Trophoblast cell (in vitro differentiated cells and primary cell): ENCODE measurements at regions not wholly inside any gene's neighbourhood (a gene's known extent, or its start where the extent isn't known, plus 50 kb on each side); places are given as distances from the start of the nearest gene placed in this dataset.

Source experiments
- DNase-seq, 2 donors: peaks; one replicate each; pipeline ENCODE4 v3.0.0-alpha.2; 2016
- H2AFZ ChIP-seq: 2 replicates; pipeline ENCODE4 v1.6.1; 2013; ENCODE audit warnings: low read length, moderate library complexity, mild to moderate bottlenecking; ENCODE audit not compliant: insufficient read depth, poor library complexity
- H2AK5ac ChIP-seq: 2 replicates; pipeline ENCODE4 v1.6.1; 2013; ENCODE audit warnings: mild to moderate bottlenecking, low read length
- H2BK120ac ChIP-seq: 2 replicates; pipeline ENCODE4 v1.6.1; 2013; ENCODE audit warnings: low read length, mild to moderate bottlenecking, moderate library complexity; ENCODE audit not compliant: insufficient read depth, poor library complexity
- H2BK12ac ChIP-seq: 2 replicates; pipeline ENCODE4 v1.6.1; 2013; ENCODE audit warnings: mild to moderate bottlenecking, low read length, moderate library complexity
- H2BK5ac ChIP-seq: 2 replicates; pipeline ENCODE4 v1.6.1; 2013; ENCODE audit warnings: low read length, low read depth, moderate library complexity, mild to moderate bottlenecking; ENCODE audit not compliant: poor library complexity
- H3K14ac ChIP-seq: 2 replicates; pipeline ENCODE4 v1.6.1; 2013; ENCODE audit warnings: mild to moderate bottlenecking, low read length
- H3K18ac ChIP-seq: 2 replicates; pipeline ENCODE4 v1.6.1; 2013; ENCODE audit warnings: mild to moderate bottlenecking, low read length
- H3K23ac ChIP-seq: 2 replicates; pipeline ENCODE4 v1.6.1; 2013; ENCODE audit warnings: low read length
- H3K27ac ChIP-seq: 2 replicates; pipeline ENCODE4 v1.5.1; 2013; ENCODE audit warnings: low read depth, mild to moderate bottlenecking, inconsistent platforms, low read length, moderate library complexity
- H3K27me3 ChIP-seq: 2 replicates; pipeline ENCODE4 v1.6.1; 2013; ENCODE audit warnings: inconsistent platforms, mild to moderate bottlenecking, low read length, moderate library complexity; ENCODE audit not compliant: insufficient read depth
- H3K36me3 ChIP-seq, 2 experiments: 1 replicate in 1 of 2; 2 replicates in 1 of 2; pipeline ENCODE4 v1.6.1; 2013; ENCODE audit warnings: low read length in 2 of 2, mild to moderate bottlenecking in 2 of 2, moderate library complexity in 1 of 2; ENCODE audit not compliant: insufficient read depth in 2 of 2, control insufficient read depth in 1 of 2
- H3K4ac ChIP-seq: 2 replicates; pipeline ENCODE4 v1.6.1; 2013; ENCODE audit warnings: low read depth, mild to moderate bottlenecking, low read length, moderate library complexity
- H3K4me1 ChIP-seq, 2 experiments: 1 replicate in 1 of 2; 2 replicates in 1 of 2; pipeline ENCODE4 v1.6.1; 2013; ENCODE audit warnings: low read length in 2 of 2, mild to moderate bottlenecking in 2 of 2, moderate library complexity in 1 of 2; ENCODE audit not compliant: insufficient read depth in 2 of 2, control insufficient read depth in 1 of 2
- H3K4me2 ChIP-seq: 2 replicates; pipeline ENCODE4 v1.6.1; 2013; ENCODE audit warnings: inconsistent platforms, mild to moderate bottlenecking, low read length, moderate library complexity
- H3K4me3 ChIP-seq: 2 replicates; pipeline ENCODE4 v1.5.1; 2013; ENCODE audit warnings: mild to moderate bottlenecking, low read depth, low read length, inconsistent platforms
- H3K79me1 ChIP-seq: one replicate; pipeline ENCODE4 v1.6.1; 2013; ENCODE audit warnings: low read length
- H3K79me2 ChIP-seq: 2 replicates; pipeline ENCODE4 v1.6.1; 2013; ENCODE audit warnings: low read length, mild to moderate bottlenecking; ENCODE audit not compliant: control insufficient read depth, insufficient read depth, poor library complexity
- H3K9ac ChIP-seq: 2 replicates; pipeline ENCODE4 v1.6.1; 2013; ENCODE audit warnings: mild to moderate bottlenecking, low read length
- H3K9me3 ChIP-seq: 2 replicates; pipeline ENCODE4 v1.6.1; 2013; ENCODE audit warnings: low read depth, mild to moderate bottlenecking, control low read depth, inconsistent platforms, low read length; ENCODE audit not compliant: insufficient read depth
- H4K12ac ChIP-seq: 2 replicates; pipeline ENCODE4 v1.6.1; 2013; ENCODE audit warnings: low read depth, mild to moderate bottlenecking, low read length, moderate library complexity
- H4K8ac ChIP-seq: 2 replicates; pipeline ENCODE4 v1.6.1; 2013; ENCODE audit warnings: low read depth, mild to moderate bottlenecking, low read length, moderate library complexity
- H4K91ac ChIP-seq: one replicate; pipeline ENCODE4 v1.6.1; 2013; ENCODE audit warnings: low read depth, mild to moderate bottlenecking, low read length, moderate library complexity
- WGBS: extraction: QIAGEN DNeasy Blood & Tissue Kit; methylation state at CpG from one replicate; pipeline ENCODE4 v1.1.7; 2013; ENCODE audit warnings: missing lambda C conversion rate; ENCODE audit not compliant: insufficient read length, insufficient coverage; ENCODE audit errors: extremely low coverage; 5-methylcytosine and 5-hydroxymethylcytosine counted together

GRCh38 chr10:70990681-70991080 lies 102.3 kb upstream of the PCBD1 start:
- Histone ChIP-seq H2AFZ (no peak overlapping the region), H3K9me3 (no peaks in the 10 kb centered on the region)

GRCh38 chr10:70991140-70992124 lies 103.1 kb upstream of the PCBD1 start:
- no peaks in the 10 kb centered on the region for H3K79me1 ChIP-seq

More at GRCh38 chr10:70990681-70991080, 102.3 kb upstream of the PCBD1 start:
- H3K4me3 ChIP-seq = no peak overlapping the region
- no peak overlapping the region for H3K4me2 ChIP-seq
- no peak overlapping the region for H3K23ac ChIP-seq
- WGBS = no CpG with 5 or more reads among the region's 6 CpGs
- H2AK5ac ChIP-seq = no peak overlapping the region
- H2BK120ac ChIP-seq = no peak overlapping the region
- no peaks in the 10 kb centered on the region for H3K79me2 ChIP-seq
- H2BK5ac ChIP-seq = no peak overlapping the region
- H3K9ac ChIP-seq = no peak overlapping the region
- no peak overlapping the region for H3K18ac ChIP-seq
- no peak overlapping the region for H3K27ac ChIP-seq
- H3K36me3 ChIP-seq = no peaks in the 10 kb centered on the region
- no peak overlapping the region for H4K12ac ChIP-seq
- H4K8ac ChIP-seq = no peak overlapping the region
- H3K4ac ChIP-seq = no peak overlapping the region
- no peak overlapping the region for H4K91ac ChIP-seq
- no peak overlapping the region for H3K14ac ChIP-seq
- no peak for DNase-seq
- H3K4me1 ChIP-seq = peaks cover 4 to 9% of the 10 kb centered on the region in 2 experiments
- peaks cover 2% of the 10 kb centered on the region for H3K79me1 ChIP-seq
- no peak overlapping the region for H2BK12ac ChIP-seq
- no peaks in the 10 kb centered on the region for H3K27me3 ChIP-seq

GRCh38 chr10:70992436-70992835 lies 104.1 kb upstream of the PCBD1 start:
- H3K9me3 ChIP-seq = no peaks in the 10 kb centered on the region
- WGBS = no CpG with 5 or more reads among the region's 8 CpGs

More at GRCh38 chr10:70991140-70992124, 103.1 kb upstream of the PCBD1 start:
- Histone ChIP-seq H3K36me3 (no peaks in the 10 kb centered on the region), H3K4me1 (peaks cover 0 to 5% of the 10 kb centered on the region in 2 experiments), H3K4ac (no peak overlapping the region), H2AK5ac (no peak overlapping the region), H4K12ac (no peak overlapping the region), H3K27me3 (no peaks in the 10 kb centered on the region), H3K4me3 (no peak overlapping the region), H4K8ac (no peak overlapping the region), H4K91ac (no peak overlapping the region), H3K14ac (no peak overlapping the region), H3K27ac (no peak overlapping the region), H3K79me2 (no peaks in the 10 kb centered on the region), H3K23ac (no peak overlapping the region), H2AFZ (no peak overlapping the region), H3K18ac (no peak overlapping the region), H2BK12ac (no peak overlapping the region), H3K4me2 (no peak overlapping the region), H2BK120ac (no peak overlapping the region), H3K9ac (no peak overlapping the region), H2BK5ac (no peak overlapping the region), H3K9me3 (no peaks in the 10 kb centered on the region)
- no peak for DNase-seq
- no CpG with 5 or more reads among the region's 14 CpGs for WGBS

GRCh38 chr10:70993051-70993450 lies 104.7 kb upstream of the PCBD1 start:
- Histone ChIP-seq H2BK5ac (no peak overlapping the region), H3K4me3 (no peak overlapping the region), H4K91ac (no peak overlapping the region), H3K14ac (no peak overlapping the region), H2AFZ (no peak overlapping the region), H3K79me2 (no peaks in the 10 kb centered on the region), H3K23ac (no peak overlapping the region), H3K18ac (no peak overlapping the region), H3K4me2 (no peak overlapping the region), H2BK12ac (no peak overlapping the region), H2AK5ac (no peak overlapping the region), H3K9me3 (peaks cover 2% of the 10 kb centered on the region), H4K8ac (no peak overlapping the region), H4K12ac (no peak overlapping the region), H3K9ac (no peak overlapping the region), H3K36me3 (no peaks in the 10 kb centered on the region), H3K27me3 (no peaks in the 10 kb centered on the region), H3K4ac (no peak overlapping the region), H3K79me1 (no peaks in the 10 kb centered on the region), H3K4me1 (no peaks in the 10 kb centered on the region), H3K27ac (no peak overlapping the region), H2BK120ac (no peak overlapping the region)
- WGBS = no CpG with 5 or more reads among the region's 4 CpGs
- DNase-seq = no peak

More at GRCh38 chr10:70992436-70992835, 104.1 kb upstream of the PCBD1 start:
- Histone ChIP-seq H3K4me1 (peaks cover 0 to 4% of the 10 kb centered on the region in 2 experiments), H3K27me3 (no peaks in the 10 kb centered on the region), H2BK120ac (no peak overlapping the region), H2AFZ (no peak overlapping the region), H3K4me2 (no peak overlapping the region), H4K91ac (no peak overlapping the region), H3K79me1 (no peaks in the 10 kb centered on the region), H3K4me3 (no peak overlapping the region), H3K4ac (no peak overlapping the region), H3K79me2 (no peaks in the 10 kb centered on the region), H4K8ac (no peak overlapping the region), H3K9ac (no peak overlapping the region), H2BK12ac (no peak overlapping the region), H3K27ac (no peak overlapping the region), H4K12ac (no peak overlapping the region), H3K36me3 (no peaks in the 10 kb centered on the region), H2AK5ac (no peak overlapping the region), H2BK5ac (no peak overlapping the region), H3K14ac (no peak overlapping the region), H3K23ac (no peak overlapping the region), H3K18ac (no peak overlapping the region)
- no peak for DNase-seq
